PC-9 (cell line): ENCODE measurements at regions not wholly inside any gene's neighbourhood (a gene's known extent, or its start where the extent isn't known, plus 50 kb on each side); places are given as distances from the start of the nearest gene placed in this dataset.

Source experiments
- CTCF ChIP-seq: fragments of 200-600 bp; sonication (generic); conservative IDR thresholded peaks from 2 replicates; pipeline ENCODE4 v1.6.1; 2017; ENCODE audit warnings: mixed run types, antibody characterized with exemption, mild to moderate bottlenecking, moderate library complexity
- EZH2 ChIP-seq: fragments of 200-600 bp; sonication (generic); IDR thresholded peaks from 2 replicates; pipeline ENCODE4 v1.8.0; 2017; ENCODE audit warnings: antibody characterized with exemption, low read depth

DNA sequence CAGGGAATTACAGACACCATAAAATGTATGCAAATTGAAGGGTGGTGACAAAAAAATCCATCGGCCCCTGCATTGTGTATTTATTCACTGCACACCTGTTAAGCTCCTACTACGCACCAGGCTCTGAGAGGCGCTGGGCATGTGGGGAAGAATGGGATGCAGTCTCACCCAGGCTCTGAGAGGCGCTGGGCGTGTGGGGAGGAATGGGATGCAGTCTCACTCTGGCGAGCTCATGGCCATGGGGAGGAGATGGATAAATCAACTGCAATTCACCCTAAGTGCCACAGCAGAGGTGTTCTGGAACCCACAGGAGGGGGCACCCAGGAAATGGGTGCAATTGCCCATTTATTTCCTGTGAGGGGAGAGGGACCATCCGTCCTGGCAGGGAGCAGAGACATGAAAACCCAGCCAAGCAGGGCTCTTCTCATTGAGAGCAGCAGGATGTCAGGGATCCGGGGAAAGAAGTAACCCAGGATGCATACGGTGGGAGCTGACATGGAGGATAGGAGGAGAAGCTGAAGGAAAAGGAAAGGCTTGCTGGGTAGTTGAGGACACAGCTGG, 798.7 kb downstream of the TBC1D22A start:
- TF ChIP-seq CTCF, result no peak
- no peak for TF ChIP-seq EZH2
